Fibroblast of lung (primary cell): ENCODE measurements at regions not wholly inside any gene's neighbourhood (a gene's known extent, or its start where the extent isn't known, plus 50 kb on each side); places are given as distances from the start of the nearest gene placed in this dataset.

Experiments
- CTCF ChIP-seq, 2 donors: IDR thresholded peaks in 1 of 2; conservative IDR thresholded peaks in 1 of 2; 1 replicate in 1 of 2; 2 replicates in 1 of 2; pipeline ENCODE4 v1.5.1; 2011 to 2012; ENCODE audit warnings: low read length in 2 of 2, control low read depth in 1 of 2, inconsistent platforms in 1 of 2, low read depth in 1 of 2, mild to moderate bottlenecking in 1 of 2
- EZH2 ChIP-seq: IDR thresholded peaks from 2 replicates; pipeline ENCODE4 v1.5.1; 2012; ENCODE audit warnings: low read length, control low read depth, mild to moderate bottlenecking; ENCODE audit errors: missing control alignments

DNA sequence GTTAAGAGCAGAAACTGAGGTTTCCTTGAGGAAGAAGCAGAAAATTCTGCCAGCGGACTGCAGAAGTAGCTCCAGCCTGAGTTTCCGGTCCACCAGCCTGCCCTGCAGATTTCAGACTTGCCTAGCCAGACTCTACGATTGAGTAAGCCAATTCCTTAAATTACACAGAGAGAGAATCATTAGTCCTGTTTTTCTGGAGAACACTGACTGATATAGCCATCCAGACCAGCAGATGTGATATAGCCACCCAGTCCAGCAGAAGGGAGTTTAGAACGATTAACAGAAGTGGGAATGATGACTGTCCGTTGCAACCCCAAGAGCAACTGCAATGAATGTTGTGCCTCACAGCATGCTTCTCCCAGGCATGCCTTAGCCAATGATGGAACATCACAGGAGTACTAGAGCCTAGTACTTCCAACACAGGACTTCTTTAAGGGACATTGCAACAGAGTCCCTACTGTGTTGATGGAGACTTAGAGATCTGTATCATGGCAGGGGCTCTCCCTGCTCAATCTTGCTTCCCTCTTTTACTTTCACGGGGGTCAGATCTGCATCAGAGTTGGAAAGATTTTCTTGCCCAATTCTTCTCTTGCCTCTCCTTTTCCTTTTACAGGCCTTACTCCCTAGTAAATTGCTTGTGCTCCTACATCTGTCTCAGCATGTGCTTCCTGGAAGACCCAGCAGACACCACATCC lies 264.6 kb upstream of the CLNK start:
- no peak for TF ChIP-seq CTCF (conservative IDR thresholded peaks at IDR 0.05 in 1 of 2, IDR thresholded peaks at IDR 0.05 in 1 of 2; ENCODE audit: low read depth in 1 of 2, low read length in 2 of 2)
- TF ChIP-seq EZH2: no peak
